ENCODE measurements at regions not wholly inside any gene's neighbourhood (a gene's known extent, or its start where the extent isn't known, plus 50 kb on each side); places are given as distances from the start of the nearest gene placed in this dataset.

GRCh38 chr4:115769396-115769795, 656.0 kb upstream of the NDST4 start:
- TF ChIP-seq FOXP2 (optimal IDR thresholded peaks at IDR 0.05; ENCODE audit: borderline replicate concordance, extremely low read depth, extremely low read length, insufficient read depth): no peak
- TF ChIP-seq SIN3A (IDR thresholded peaks at IDR 0.05; ENCODE audit: borderline replicate concordance, insufficient read depth, low read length): no peak
- TF ChIP-seq REST (IDR thresholded peaks at IDR 0.05; ENCODE audit: insufficient read depth in 1 of 2, low read depth in 2 of 2, low read length in 2 of 2): no peak
- TF ChIP-seq TAF1 (IDR thresholded peaks at IDR 0.05; ENCODE audit: borderline replicate concordance, insufficient read depth, low read length): no peak
- TF ChIP-seq POLR2AphosphoS5 (IDR thresholded peaks at IDR 0.05; ENCODE audit: low read depth, low read length): no peak

DNA sequence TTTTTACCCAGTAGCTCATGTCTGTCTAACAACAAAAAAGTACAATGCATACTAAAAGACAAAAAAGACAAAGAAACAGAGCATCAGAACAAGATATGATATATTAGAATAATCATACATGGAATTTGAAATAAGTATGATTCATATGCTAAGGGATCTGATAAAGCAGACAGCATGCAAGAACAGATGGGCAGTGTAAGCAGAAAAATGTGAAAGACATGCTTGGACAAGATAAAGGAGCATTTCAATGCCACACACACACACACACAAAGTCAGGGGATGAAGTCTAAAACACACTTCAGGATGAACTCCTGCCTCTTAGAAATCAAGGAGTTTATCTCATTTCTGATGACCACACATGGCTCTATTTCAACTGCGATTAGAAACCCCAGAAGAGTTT, 649.6 kb upstream of the NDST4 start:
- no peak for TF ChIP-seq POLR2AphosphoS5 (IDR thresholded peaks at IDR 0.05; ENCODE audit: low read depth, low read length)
- no peak for TF ChIP-seq REST (IDR thresholded peaks at IDR 0.05; ENCODE audit: insufficient read depth in 1 of 2, low read depth in 2 of 2, low read length in 2 of 2)
- TF ChIP-seq FOXP2 (optimal IDR thresholded peaks at IDR 0.05; ENCODE audit: borderline replicate concordance, extremely low read depth, extremely low read length, insufficient read depth): no peak
- no peak for TF ChIP-seq SIN3A (IDR thresholded peaks at IDR 0.05; ENCODE audit: borderline replicate concordance, insufficient read depth, low read length)
- TF ChIP-seq TAF1 (IDR thresholded peaks at IDR 0.05; ENCODE audit: borderline replicate concordance, insufficient read depth, low read length): no peak

DNA sequence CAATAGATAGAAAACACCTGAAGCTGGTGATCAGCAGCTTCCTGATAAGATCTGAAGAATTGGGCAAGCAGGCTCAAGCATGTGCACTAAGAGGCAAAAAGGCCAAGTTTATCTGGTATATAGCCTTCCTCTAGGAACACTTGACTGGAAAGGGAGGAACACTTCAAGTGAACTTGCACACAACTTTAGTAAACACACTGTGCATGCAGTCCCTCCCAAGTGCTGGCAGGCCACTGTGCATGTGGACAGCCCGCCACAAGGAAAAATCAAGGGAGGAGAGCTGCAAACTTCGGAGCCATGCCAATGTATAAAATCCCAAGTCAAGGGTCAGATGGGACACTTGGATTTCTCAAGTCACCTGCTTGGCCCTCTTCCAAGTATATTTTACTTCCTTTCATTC, 645.8 kb upstream of the NDST4 start:
- no peak for TF ChIP-seq FOXP2 (optimal IDR thresholded peaks at IDR 0.05; ENCODE audit: borderline replicate concordance, extremely low read depth, extremely low read length, insufficient read depth)
- no peak for TF ChIP-seq REST (IDR thresholded peaks at IDR 0.05; ENCODE audit: insufficient read depth in 1 of 2, low read depth in 2 of 2, low read length in 2 of 2)
- TF ChIP-seq SIN3A (IDR thresholded peaks at IDR 0.05; ENCODE audit: borderline replicate concordance, insufficient read depth, low read length): no peak
- TF ChIP-seq TAF1 (IDR thresholded peaks at IDR 0.05; ENCODE audit: borderline replicate concordance, insufficient read depth, low read length): no peak
- TF ChIP-seq POLR2AphosphoS5 (IDR thresholded peaks at IDR 0.05; ENCODE audit: low read depth, low read length): no peak

GRCh38 chr4:115749404-115749803, 636.0 kb upstream of the NDST4 start:
- no peak for TF ChIP-seq REST (IDR thresholded peaks at IDR 0.05; ENCODE audit: insufficient read depth in 1 of 2, low read depth in 2 of 2, low read length in 2 of 2)
- no peak for TF ChIP-seq POLR2AphosphoS5 (IDR thresholded peaks at IDR 0.05; ENCODE audit: low read depth, low read length)
- no peak for TF ChIP-seq FOXP2 (optimal IDR thresholded peaks at IDR 0.05; ENCODE audit: borderline replicate concordance, extremely low read depth, extremely low read length, insufficient read depth)
- TF ChIP-seq TAF1 (IDR thresholded peaks at IDR 0.05; ENCODE audit: borderline replicate concordance, insufficient read depth, low read length): no peak
- no peak for TF ChIP-seq SIN3A (IDR thresholded peaks at IDR 0.05; ENCODE audit: borderline replicate concordance, insufficient read depth, low read length)

DNA sequence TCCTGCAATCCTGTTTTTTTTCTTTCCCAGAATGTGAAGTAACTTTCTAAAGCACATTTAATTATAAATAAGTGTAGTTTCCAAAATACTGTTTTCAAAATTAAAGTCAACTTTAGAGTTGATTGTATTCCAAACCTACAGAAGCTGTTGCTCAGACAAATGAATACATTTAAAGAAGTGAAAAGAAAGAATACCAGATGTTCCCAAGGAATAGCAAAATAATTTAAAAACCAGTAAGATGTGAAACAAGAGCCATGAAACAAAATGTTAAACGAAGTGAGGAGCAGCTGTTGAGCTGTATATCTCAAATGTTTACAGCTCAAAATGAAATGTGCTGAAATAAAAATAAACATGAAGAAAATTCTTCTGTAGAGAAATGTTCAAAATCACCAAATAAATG, 627.4 kb upstream of the NDST4 start:
- TF ChIP-seq REST (IDR thresholded peaks at IDR 0.05; ENCODE audit: insufficient read depth in 1 of 2, low read depth in 2 of 2, low read length in 2 of 2): no peak
- no peak for TF ChIP-seq SIN3A (IDR thresholded peaks at IDR 0.05; ENCODE audit: borderline replicate concordance, insufficient read depth, low read length)
- no peak for TF ChIP-seq POLR2AphosphoS5 (IDR thresholded peaks at IDR 0.05; ENCODE audit: low read depth, low read length)
- TF ChIP-seq TAF1 (IDR thresholded peaks at IDR 0.05; ENCODE audit: borderline replicate concordance, insufficient read depth, low read length): no peak
- no peak for TF ChIP-seq FOXP2 (optimal IDR thresholded peaks at IDR 0.05; ENCODE audit: borderline replicate concordance, extremely low read depth, extremely low read length, insufficient read depth)

Measured in PFSK-1 (cell line).